CD4-positive, CD25-positive, alpha-beta regulatory T cell (primary cell): ENCODE measurements at regions not wholly inside any gene's neighbourhood (a gene's known extent, or its start where the extent isn't known, plus 50 kb on each side); places are given as distances from the start of the nearest gene placed in this dataset.
A peak's percentile ranks its signal among the peaks of the same experiment; 100 is the strongest.

Source experiments
- ATAC-seq, 2 donors: fragments of 150-1000 bp; cut with Tn5 transposase; one replicate each; pipeline ENCODE4 v1.10.0; 2021; ENCODE audit warnings: low read depth in 2 of 2, moderate number of reproducible peaks in 2 of 2, moderate library complexity in 1 of 2
- DNase-seq, 3 donors: peaks; one replicate each; pipeline versions ENCODE4 v3.0.0 to v3.0.0-alpha.2; 2012 to 2022; ENCODE audit warnings: mixed read lengths in 1 of 3
- H3K27ac ChIP-seq: one replicate; pipeline ENCODE4 v1.7.0; 2013; ENCODE audit warnings: mild to moderate bottlenecking, low read length; ENCODE audit not compliant: insufficient read depth, poor library complexity, severe bottlenecking
- H3K27me3 ChIP-seq: one replicate; pipeline ENCODE4 v1.7.0; 2013; ENCODE audit warnings: low read length; ENCODE audit not compliant: control insufficient read depth, insufficient read depth
- H3K36me3 ChIP-seq: one replicate; pipeline ENCODE4 v1.7.0; 2013; ENCODE audit warnings: mild to moderate bottlenecking, low read length, moderate library complexity; ENCODE audit not compliant: control insufficient read depth, insufficient read depth
- H3K4me1 ChIP-seq: 2 replicates; pipeline ENCODE4 v1.7.0; 2013; ENCODE audit warnings: mild to moderate bottlenecking, low read length; ENCODE audit not compliant: insufficient read depth, control insufficient read depth, poor library complexity, severe bottlenecking
- H3K4me3 ChIP-seq: one replicate; pipeline ENCODE4 v1.7.0; 2013; ENCODE audit warnings: low read depth, mild to moderate bottlenecking, low read length, moderate library complexity
- H3K9me3 ChIP-seq, 2 experiments: 1 replicate in 1 of 2; 2 replicates in 1 of 2; pipeline ENCODE4 v1.7.0; 2013; ENCODE audit warnings: low read length in 2 of 2, mild to moderate bottlenecking in 1 of 2, moderate library complexity in 1 of 2; ENCODE audit not compliant: control insufficient read depth in 2 of 2
- H3K27ac Mint-ChIP-seq, 3 donors: one replicate each; pipeline ENCODE4 v1.8.0; 2020 to 2022; ENCODE audit warnings: mild to moderate bottlenecking in 3 of 3, mixed read lengths in 3 of 3, moderate library complexity in 2 of 3
- H3K27me3 Mint-ChIP-seq: one replicate; pipeline ENCODE4 v1.8.0; 2022; ENCODE audit warnings: mild to moderate bottlenecking, mixed read lengths
- H3K36me3 Mint-ChIP-seq: one replicate; pipeline ENCODE4 v1.8.0; 2020; ENCODE audit warnings: mixed read lengths
- H3K4me1 Mint-ChIP-seq, 4 donors: one replicate each; pipeline ENCODE4 v1.8.0; 2020 to 2022; ENCODE audit warnings: mixed read lengths in 4 of 4, mild to moderate bottlenecking in 1 of 4
- H3K4me3 Mint-ChIP-seq, 4 donors: one replicate each; pipeline ENCODE4 v1.8.0; 2020 to 2022; ENCODE audit warnings: mild to moderate bottlenecking in 4 of 4, mixed read lengths in 4 of 4, moderate library complexity in 3 of 4
- H3K9me3 Mint-ChIP-seq, 7 donors: one replicate each; pipeline ENCODE4 v1.8.0; 2020 to 2022; ENCODE audit warnings: mixed read lengths in 7 of 7, mild to moderate bottlenecking in 3 of 7, moderate library complexity in 2 of 7

DNA sequence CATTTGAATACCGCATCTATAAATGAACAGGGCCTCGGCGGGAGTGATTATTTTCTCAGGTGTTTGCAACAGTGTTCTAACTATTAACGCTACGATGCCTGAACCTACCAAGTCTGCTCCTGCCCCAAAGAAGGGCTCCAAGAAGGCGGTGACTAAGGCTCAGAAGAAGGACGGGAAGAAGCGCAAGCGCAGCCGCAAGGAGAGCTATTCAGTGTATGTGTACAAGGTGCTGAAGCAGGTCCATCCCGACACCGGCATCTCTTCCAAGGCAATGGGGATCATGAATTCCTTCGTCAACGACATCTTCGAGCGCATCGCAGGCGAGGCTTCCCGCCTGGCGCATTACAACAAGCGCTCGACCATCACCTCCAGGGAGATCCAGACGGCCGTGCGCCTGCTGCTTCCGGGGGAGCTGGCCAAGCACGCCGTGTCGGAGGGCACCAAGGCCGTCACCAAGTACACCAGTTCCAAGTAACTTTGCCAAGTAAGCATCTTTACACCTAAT is 70.9 kb downstream of the HFE start:
- Mint-ChIP-seq H3K27me3 (peaks cover 19% of the 10 kb centered on the region), H3K4me3 (peak overlapping the region; percentile 95 to 98 (median 96)), H3K9me3 (peaks cover 0 to 2% (median 0%) of the 10 kb centered on the region in 7 donors), H3K27ac (peak overlapping the region; percentile 97 to 100 (median 98)), H3K36me3 (peaks cover 8% of the 10 kb centered on the region), H3K4me1 (peaks cover 0 to 55% (median 34%) of the 10 kb centered on the region in 4 donors)
- peak in 2 of 3 donors; percentile 75 to 97 for DNase-seq
- peak in 1 of 2 donors; percentile 0 for ATAC-seq
- Histone ChIP-seq H3K36me3 (peaks cover under 1% of the 10 kb centered on the region), H3K27ac (peak overlapping the region; percentile 92), H3K4me3 (peak overlapping the region; percentile 93), H3K9me3 (no peaks in the 10 kb centered on the region), H3K27me3 (no peaks in the 10 kb centered on the region), H3K4me1 (peaks cover 35% of the 10 kb centered on the region)

DNA sequence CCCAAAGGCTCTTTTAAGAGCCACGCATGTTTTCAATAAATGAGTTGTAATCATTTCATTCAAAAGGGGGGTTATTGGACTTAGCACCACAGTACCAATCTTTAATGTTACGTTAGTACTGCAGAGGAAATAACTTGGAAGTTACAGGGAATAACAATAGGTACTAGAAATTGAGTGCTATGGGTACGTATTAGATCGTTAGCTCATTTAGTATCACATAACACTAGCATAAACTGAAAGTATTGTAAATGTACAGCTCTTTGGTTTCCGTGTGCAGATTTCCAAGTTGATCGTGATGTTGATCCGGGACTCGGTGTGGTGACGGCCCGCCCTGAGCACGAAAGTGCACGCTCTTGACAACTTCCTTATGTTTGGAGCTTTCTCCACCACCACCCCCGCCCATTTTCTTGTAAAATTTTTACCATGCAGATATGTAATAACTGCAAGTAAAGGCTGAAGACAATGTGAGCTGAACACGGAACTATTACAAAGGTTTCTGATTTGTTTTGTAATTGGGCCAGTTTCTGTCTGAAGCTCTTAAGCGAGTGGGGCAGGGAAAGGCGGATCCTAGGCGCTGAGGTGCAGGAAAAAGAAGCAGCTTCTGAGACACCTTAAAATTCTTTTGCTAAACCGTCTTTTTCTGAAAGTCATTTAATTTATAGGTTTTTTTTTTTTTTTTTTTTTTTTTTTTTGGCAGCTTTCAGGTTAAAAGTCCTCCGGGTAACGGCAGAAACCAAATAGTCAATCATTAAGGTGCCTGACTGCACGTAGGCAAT is 71.5 kb downstream of the HFE start:
- H3K36me3 ChIP-seq: peaks cover 4% of the 10 kb centered on the region
- no peaks in the 10 kb centered on the region for H3K9me3 ChIP-seq
- ATAC-seq: peak in 1 of 2 donors; percentile 4
- H3K27me3 ChIP-seq: no peaks in the 10 kb centered on the region
- Mint-ChIP-seq H3K4me1 (peaks cover 0 to 61% (median 34%) of the 10 kb centered on the region in 4 donors), H3K4me3 (peak overlapping the region; percentile 95 to 98 (median 96)), H3K27me3 (peaks cover 19% of the 10 kb centered on the region), H3K36me3 (peaks cover 10% of the 10 kb centered on the region), H3K9me3 (peaks cover 0 to 2% (median 0%) of the 10 kb centered on the region in 7 donors), H3K27ac (peak overlapping the region; percentile 97 to 100 (median 98))
- peak overlapping the region; percentile 93 for H3K4me3 ChIP-seq
- DNase-seq: peak; percentile 52 to 88 (median 73)
- peaks cover 35% of the 10 kb centered on the region for H3K4me1 ChIP-seq
- H3K27ac ChIP-seq: peak overlapping the region; percentile 92

DNA sequence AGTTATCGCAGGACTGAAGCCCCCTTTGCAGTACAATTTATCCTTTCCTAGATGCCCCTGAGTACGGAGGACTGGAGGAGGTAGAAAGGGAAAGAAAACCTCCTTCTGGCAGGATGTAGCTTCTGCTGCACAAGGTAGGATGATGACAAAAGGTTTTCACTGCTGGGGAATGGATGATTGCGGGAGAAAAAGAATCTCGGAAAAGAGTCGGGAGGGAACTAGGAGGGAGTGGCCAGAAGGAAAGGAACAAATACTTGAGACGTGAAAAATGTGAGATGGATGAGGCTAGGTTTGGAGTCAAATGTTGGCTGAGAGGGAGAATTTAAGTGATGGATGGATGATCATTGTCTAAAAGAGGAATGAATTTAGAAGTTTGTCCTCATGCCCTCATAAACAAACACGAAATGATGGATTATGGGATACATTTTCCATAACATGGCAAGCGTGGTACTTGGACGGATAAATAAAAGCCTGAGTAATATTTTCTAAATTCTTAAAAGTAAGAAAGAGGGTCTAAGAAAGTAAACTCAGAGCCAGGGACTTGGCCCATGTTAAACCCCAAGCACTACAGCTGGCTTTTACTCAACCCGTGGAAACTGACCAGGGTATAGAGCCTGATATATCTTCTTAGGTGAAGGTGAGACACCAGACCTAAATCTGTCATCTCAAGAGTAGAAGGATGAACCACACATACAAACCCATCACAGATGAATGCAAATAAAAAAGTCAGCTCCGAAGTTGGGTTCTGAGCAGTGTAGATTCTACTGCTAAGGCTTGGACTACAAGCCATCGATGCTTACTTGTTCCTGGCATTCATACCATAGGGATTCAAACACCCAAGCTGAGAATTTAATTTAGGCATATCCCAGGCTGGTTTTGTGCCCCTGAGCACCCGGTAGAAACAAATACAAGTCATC is 72.4 kb downstream of the HFE start:
- H3K4me1 Mint-ChIP-seq: peaks cover 0 to 68% (median 35%) of the 10 kb centered on the region in 4 donors
- H3K4me3 ChIP-seq: peak overlapping the region; percentile 93
- peak overlapping the region; percentile 95 to 98 (median 96) for H3K4me3 Mint-ChIP-seq
- H3K27ac ChIP-seq: peak overlapping the region; percentile 92
- H3K36me3 ChIP-seq: peaks cover 9% of the 10 kb centered on the region
- no peaks in the 10 kb centered on the region for H3K9me3 ChIP-seq
- no peaks in the 10 kb centered on the region for H3K27me3 ChIP-seq
- peaks cover 0 to 2% (median 0%) of the 10 kb centered on the region in 7 donors for H3K9me3 Mint-ChIP-seq
- peak overlapping the region; percentile 97 to 100 (median 98) for H3K27ac Mint-ChIP-seq
- DNase-seq: peak in 2 of 3 donors; percentile 18 to 65
- peaks cover 19% of the 10 kb centered on the region for H3K27me3 Mint-ChIP-seq
- no peak for ATAC-seq
- peaks cover 15% of the 10 kb centered on the region for H3K36me3 Mint-ChIP-seq
- peaks cover 35% of the 10 kb centered on the region for H3K4me1 ChIP-seq

DNA sequence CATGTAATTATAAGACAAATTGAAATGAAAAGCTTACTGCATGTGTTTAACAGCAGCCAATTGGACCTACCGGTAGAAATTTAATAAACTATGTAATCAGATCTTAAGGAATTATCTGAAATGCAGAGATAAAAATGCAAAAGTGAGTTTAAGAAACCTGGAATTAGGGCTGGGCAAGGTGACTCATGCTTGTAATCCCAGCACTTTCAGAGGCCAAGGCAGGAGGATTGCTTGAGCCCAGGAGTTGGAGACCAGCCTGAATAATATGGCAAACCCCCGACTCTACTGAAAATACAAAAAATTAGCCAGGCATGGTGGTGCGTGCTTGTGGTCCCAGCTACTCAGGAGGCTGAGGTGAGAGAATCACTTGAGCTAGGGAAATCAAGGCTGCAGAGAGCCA is 74.1 kb downstream of the HFE start:
- H3K27me3 Mint-ChIP-seq: peaks cover 15% of the 10 kb centered on the region
- peaks cover 0 to 2% (median 0%) of the 10 kb centered on the region in 7 donors for H3K9me3 Mint-ChIP-seq
- H3K4me1 Mint-ChIP-seq: peaks cover 6 to 70% (median 34%) of the 10 kb centered on the region in 4 donors
- Histone ChIP-seq H3K36me3 (peaks cover 9% of the 10 kb centered on the region), H3K27me3 (no peaks in the 10 kb centered on the region), H3K4me3 (no peak overlapping the region), H3K9me3 (no peaks in the 10 kb centered on the region), H3K4me1 (peaks cover 22% of the 10 kb centered on the region), H3K27ac (no peak overlapping the region)
- peak overlapping the region in 2 of 3 donors; percentile 60 to 98 for H3K27ac Mint-ChIP-seq
- peak overlapping the region in 1 of 4 donors; percentile 40 for H3K4me3 Mint-ChIP-seq
- ATAC-seq (no peak), DNase-seq (no peak)
- peaks cover 26% of the 10 kb centered on the region for H3K36me3 Mint-ChIP-seq

DNA sequence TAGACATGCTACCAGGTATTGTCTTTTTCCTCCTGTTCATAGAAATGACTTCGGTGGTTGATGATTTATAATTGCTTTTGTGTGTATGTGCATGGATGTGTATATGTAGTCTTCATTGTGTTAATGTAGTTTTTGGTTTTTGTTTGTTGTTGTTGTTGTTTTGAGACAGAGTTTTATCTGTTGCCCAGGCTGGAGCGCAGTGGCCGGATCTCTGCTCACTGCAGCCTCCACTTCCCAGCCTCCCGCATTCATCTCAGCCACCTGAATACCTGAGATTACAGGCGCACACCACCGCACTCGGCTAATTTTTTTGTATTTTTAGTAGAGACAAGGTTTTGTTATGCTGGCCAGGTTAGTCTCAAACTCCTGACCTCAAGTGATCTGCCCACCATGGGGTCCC is 75.2 kb downstream of the HFE start:
- H3K27ac ChIP-seq: no peak overlapping the region
- H3K36me3 ChIP-seq: peaks cover 9% of the 10 kb centered on the region
- no peaks in the 10 kb centered on the region for H3K27me3 ChIP-seq
- H3K4me1 Mint-ChIP-seq: peaks cover 6 to 76% (median 37%) of the 10 kb centered on the region in 4 donors
- no peak overlapping the region for H3K4me3 ChIP-seq
- H3K4me1 ChIP-seq: peaks cover 15% of the 10 kb centered on the region
- DNase-seq (no peak), ATAC-seq (no peak)
- H3K9me3 Mint-ChIP-seq: peaks cover 0 to 2% (median 0%) of the 10 kb centered on the region in 7 donors
- H3K27me3 Mint-ChIP-seq: peaks cover 14% of the 10 kb centered on the region
- H3K27ac Mint-ChIP-seq: no peak overlapping the region
- H3K4me3 Mint-ChIP-seq: peak overlapping the region in 2 of 4 donors; percentile 13 to 50
- no peaks in the 10 kb centered on the region for H3K9me3 ChIP-seq
- peaks cover 29% of the 10 kb centered on the region for H3K36me3 Mint-ChIP-seq

DNA sequence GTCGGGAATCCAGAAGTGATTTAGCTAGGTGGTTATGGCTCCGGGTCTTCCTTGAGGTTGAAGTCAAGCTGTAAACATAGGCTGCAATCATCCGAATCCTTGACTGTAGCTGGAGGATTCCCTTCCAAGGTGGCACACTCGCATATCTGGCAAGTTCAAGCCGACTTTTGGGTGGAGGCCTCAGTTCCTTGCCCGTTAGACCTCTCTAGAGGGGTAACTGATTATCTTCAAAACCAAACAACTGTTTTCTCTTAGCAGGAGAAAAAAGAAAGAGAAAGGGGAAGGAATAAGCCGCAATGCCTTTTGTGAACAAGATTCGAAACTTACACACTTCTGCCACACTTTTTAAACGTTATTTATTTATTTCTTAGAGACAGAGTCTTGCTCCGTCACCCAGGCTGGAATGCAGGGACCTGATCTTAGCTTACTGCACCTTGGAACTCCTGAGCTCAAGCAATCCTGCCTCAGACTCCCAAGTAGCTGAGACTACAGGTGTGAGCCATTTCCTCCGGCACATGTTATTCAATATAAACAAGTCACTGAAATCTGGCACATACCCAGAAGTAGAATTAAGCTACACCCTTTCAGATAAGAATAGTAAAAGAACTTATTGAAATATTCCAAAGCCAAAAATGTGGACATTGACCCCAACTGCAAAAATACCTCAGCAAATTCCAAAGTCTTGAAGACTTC is 76.3 kb downstream of the HFE start:
- Mint-ChIP-seq H3K4me1 (peaks cover 6 to 78% (median 35%) of the 10 kb centered on the region in 4 donors), H3K9me3 (peaks cover 0 to 3% (median 0%) of the 10 kb centered on the region in 7 donors), H3K4me3 (peak overlapping the region in 3 of 4 donors; percentile 21 to 52 (median 43)), H3K27me3 (peaks cover 6% of the 10 kb centered on the region), H3K27ac (peak overlapping the region in 2 of 3 donors; percentile 36 to 82), H3K36me3 (peaks cover 30% of the 10 kb centered on the region)
- Histone ChIP-seq H3K9me3 (no peaks in the 10 kb centered on the region), H3K27ac (no peak overlapping the region), H3K4me3 (no peak overlapping the region), H3K4me1 (peaks cover 13% of the 10 kb centered on the region), H3K36me3 (peaks cover 9% of the 10 kb centered on the region), H3K27me3 (no peaks in the 10 kb centered on the region)
- ATAC-seq (no peak), DNase-seq (no peak)

DNA sequence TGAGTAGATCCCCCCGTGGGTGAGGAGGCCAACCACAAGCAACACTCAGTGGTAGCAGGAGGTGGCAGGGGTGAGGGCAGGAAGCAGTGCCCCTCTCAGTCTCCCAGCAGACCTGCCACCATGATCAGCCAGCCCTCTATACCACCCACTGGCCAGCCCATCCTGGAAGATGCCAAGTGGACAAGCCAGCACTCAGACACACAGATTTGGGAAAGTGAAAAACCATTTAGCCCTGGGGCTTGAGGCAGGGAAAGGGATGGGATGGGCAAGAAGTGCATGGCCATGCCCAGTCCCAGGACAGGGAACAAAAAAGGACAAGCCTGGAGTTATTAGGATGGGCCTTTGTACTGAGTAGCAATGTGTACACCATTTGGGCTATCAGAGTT is 76.9 kb downstream of the HFE start:
- no peak overlapping the region for H3K27ac ChIP-seq
- Mint-ChIP-seq H3K27ac (peak overlapping the region in 2 of 3 donors; percentile 36 to 82), H3K4me3 (peak overlapping the region in 2 of 4 donors; percentile 26 to 43), H3K4me1 (peaks cover 6 to 78% (median 33%) of the 10 kb centered on the region in 4 donors), H3K36me3 (peaks cover 30% of the 10 kb centered on the region), H3K27me3 (peaks cover 6% of the 10 kb centered on the region), H3K9me3 (peaks cover 0 to 3% (median 0%) of the 10 kb centered on the region in 7 donors)
- no peaks in the 10 kb centered on the region for H3K9me3 ChIP-seq
- peaks cover 12% of the 10 kb centered on the region for H3K4me1 ChIP-seq
- DNase-seq (no peak), ATAC-seq (no peak)
- H3K27me3 ChIP-seq: no peaks in the 10 kb centered on the region
- H3K36me3 ChIP-seq: peaks cover 9% of the 10 kb centered on the region
- no peak overlapping the region for H3K4me3 ChIP-seq
